ENCODE measurements at regions not wholly inside any gene's neighbourhood (a gene's known extent, or its start where the extent isn't known, plus 50 kb on each side); places are given as distances from the start of the nearest gene placed in this dataset.
"Not testable (repeated sequence)": the region's sequence is repeated elsewhere in the genome, so short reads cannot be mapped to it uniquely, and the experiment has no call there.

GRCh38 chrX:65331371-65331770, 203.2 kb downstream of the LAS1L start:
- DNase-seq: no peak

- no peak for DNase-seq
These were observed 234.3 kb downstream of the LAS1L start for GRCh38 chrX:65300104-65300809.

- DNase-seq: not testable (repeated sequence)
These were observed 251.7 kb downstream of the LAS1L start for GRCh38 chrX:65282905-65283304.

GRCh38 chrX:65273152-65273551, 261.4 kb downstream of the LAS1L start:
- no peak for DNase-seq

GRCh38 chrX:65266482-65266881, 268.1 kb downstream of the LAS1L start:
- no peak for DNase-seq

- no peak for DNase-seq
These were observed 277.6 kb upstream of the ZC4H2 start for GRCh38 chrX:65253817-65254216.

- no peak for DNase-seq
These were observed 264.9 kb upstream of the ZC4H2 start for GRCh38 chrX:65241059-65241721.

- no peak for DNase-seq
These were observed 227.3 kb upstream of the ZC4H2 start for GRCh38 chrX:65203545-65203944.

- DNase-seq: no peak
These were observed 220.6 kb upstream of the ZC4H2 start for GRCh38 chrX:65196758-65197360.

GRCh38 chrX:65195621-65196020, 219.4 kb upstream of the ZC4H2 start:
- no peak for DNase-seq

- DNase-seq: no peak
These were observed 218.3 kb upstream of the ZC4H2 start for GRCh38 chrX:65194547-65194946.

- not testable (repeated sequence) for DNase-seq
These were observed 187.1 kb upstream of the ZC4H2 start for GRCh38 chrX:65163325-65163724.

- no peak for DNase-seq
These were observed 172.0 kb upstream of the ZC4H2 start for GRCh38 chrX:65148232-65148631.

GRCh38 chrX:65136424-65136823, 160.2 kb upstream of the ZC4H2 start:
- DNase-seq: no peak

- DNase-seq: no peak
These were observed 151.6 kb upstream of the ZC4H2 start for GRCh38 chrX:65127842-65128241.

GRCh38 chrX:65098851-65099250, 122.6 kb upstream of the ZC4H2 start:
- no peak for DNase-seq

- DNase-seq: no peak
These were observed 117.4 kb upstream of the ZC4H2 start for GRCh38 chrX:65093658-65094057.

- no peak for DNase-seq
These were observed 97.0 kb upstream of the ZC4H2 start for GRCh38 chrX:65073233-65073632.

GRCh38 chrX:65072590-65072989, 96.3 kb upstream of the ZC4H2 start:
- DNase-seq: no peak

GRCh38 chrX:65058626-65059025, 82.4 kb upstream of the ZC4H2 start:
- DNase-seq: not testable (repeated sequence)

- DNase-seq: no peak
These were observed 68.8 kb upstream of the ZC4H2 start for GRCh38 chrX:65045001-65045400.

GRCh38 chrX:65035446-65035770, 59.2 kb upstream of the ZC4H2 start:
- peak; percentile 2 for DNase-seq

GRCh38 chrX:65034668-65035445, 58.6 kb upstream of the ZC4H2 start, which contains the start of gene ZC3H12B:
Gene ZC3H12B, plus strand, starts transcription at chrX:65034826.
- peak; percentile 86 for DNase-seq

- DNase-seq: no peak
These were observed 58.0 kb upstream of the ZC4H2 start for GRCh38 chrX:65034292-65034667.
